ENCODE measurements at regions not wholly inside any gene's neighbourhood (a gene's known extent, or its start where the extent isn't known, plus 50 kb on each side); places are given as distances from the start of the nearest gene placed in this dataset.

GRCh38 chr12:116502989-116503496 lies 56.1 kb upstream of the MAP1LC3B2 start:
- no peak for TF ChIP-seq TAF1 (IDR thresholded peaks at IDR 0.05; ENCODE audit: borderline replicate concordance, low read depth, low read length)
- no peak for TF ChIP-seq POLR2A (IDR thresholded peaks at IDR 0.05; ENCODE audit: low read depth, low read length)
